ENCODE measurements at regions not wholly inside any gene's neighbourhood (a gene's known extent, or its start where the extent isn't known, plus 50 kb on each side); places are given as distances from the start of the nearest gene placed in this dataset.

DNA sequence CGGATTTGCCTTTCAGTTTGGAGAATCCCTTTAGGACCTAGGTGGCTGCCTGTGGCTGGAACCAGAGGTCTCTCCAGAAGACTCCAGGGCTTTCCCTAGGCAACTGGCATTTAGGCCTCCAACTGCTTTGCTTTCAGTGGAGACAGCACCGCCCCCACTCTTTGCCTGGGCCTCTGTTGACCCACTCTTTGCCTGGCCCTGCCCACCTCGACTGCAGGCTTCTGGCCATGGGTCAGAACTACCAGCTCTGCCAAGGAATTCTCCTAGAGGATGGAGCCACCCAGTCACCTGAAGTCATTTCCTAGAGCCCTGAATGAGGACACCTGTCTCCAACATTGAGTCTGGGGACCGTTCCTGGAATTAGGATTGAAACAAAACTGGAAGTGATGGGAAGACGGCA is 439.0 kb upstream of the CDH4 start:
- WGBS, 3 donors = 65 to 84% (median 72%) methylated on average over 5 of the region's 5 CpGs
- no peaks in the 10 kb centered on the region for H3K4me1 ChIP-seq (ENCODE audit: insufficient read depth)
- H3K27ac ChIP-seq = no peak overlapping the region
- peaks cover 0 to 3% of the 10 kb centered on the region in 2 donors for H3K9me3 ChIP-seq
- H3K4me3 ChIP-seq = no peak overlapping the region
- H3K36me3 ChIP-seq = no peaks in the 10 kb centered on the region
- TF ChIP-seq POLR2A (IDR thresholded peaks at IDR 0.05) (no peak), EP300 (IDR thresholded peaks at IDR 0.05) (no peak)
- TF ChIP-seq, protein P1, sequence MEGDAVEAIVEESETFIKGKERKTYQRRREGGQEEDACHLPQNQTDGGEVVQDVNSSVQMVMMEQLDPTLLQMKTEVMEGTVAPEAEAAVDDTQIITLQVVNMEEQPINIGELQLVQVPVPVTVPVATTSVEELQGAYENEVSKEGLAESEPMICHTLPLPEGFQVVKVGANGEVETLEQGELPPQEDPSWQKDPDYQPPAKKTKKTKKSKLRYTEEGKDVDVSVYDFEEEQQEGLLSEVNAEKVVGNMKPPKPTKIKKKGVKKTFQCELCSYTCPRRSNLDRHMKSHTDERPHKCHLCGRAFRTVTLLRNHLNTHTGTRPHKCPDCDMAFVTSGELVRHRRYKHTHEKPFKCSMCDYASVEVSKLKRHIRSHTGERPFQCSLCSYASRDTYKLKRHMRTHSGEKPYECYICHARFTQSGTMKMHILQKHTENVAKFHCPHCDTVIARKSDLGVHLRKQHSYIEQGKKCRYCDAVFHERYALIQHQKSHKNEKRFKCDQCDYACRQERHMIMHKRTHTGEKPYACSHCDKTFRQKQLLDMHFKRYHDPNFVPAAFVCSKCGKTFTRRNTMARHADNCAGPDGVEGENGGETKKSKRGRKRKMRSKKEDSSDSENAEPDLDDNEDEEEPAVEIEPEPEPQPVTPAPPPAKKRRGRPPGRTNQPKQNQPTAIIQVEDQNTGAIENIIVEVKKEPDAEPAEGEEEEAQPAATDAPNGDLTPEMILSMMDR (IDR thresholded peaks at IDR 0.05) = no peak
- intact Hi-C loops (cut with DNase I) = no loop called here
- no peaks in the 10 kb centered on the region for H3K27me3 ChIP-seq
- DNase-seq = no peak

DNA sequence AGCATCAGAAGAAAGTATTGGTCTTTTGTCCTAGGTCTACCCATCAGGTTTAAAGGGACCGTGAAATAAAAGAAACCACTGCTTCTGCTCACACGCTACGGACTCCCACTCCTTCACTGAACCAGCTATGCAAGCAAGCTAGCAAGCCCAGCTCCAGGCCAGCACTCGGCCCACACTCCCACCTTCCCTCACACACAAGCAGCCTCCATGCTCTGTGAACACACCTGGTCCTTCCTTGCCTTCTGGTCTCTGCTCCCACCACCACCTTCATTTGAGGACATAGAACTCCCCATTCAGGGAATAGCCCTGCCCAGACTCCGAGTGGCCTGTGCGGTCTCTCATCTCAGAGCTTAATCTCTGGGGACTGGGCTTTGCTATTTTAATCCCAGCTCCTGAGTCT is 436.4 kb upstream of the CDH4 start:
- H3K4me1 ChIP-seq (ENCODE audit: insufficient read depth) = no peaks in the 10 kb centered on the region
- peaks cover 0 to 3% of the 10 kb centered on the region in 2 donors for H3K9me3 ChIP-seq
- intact Hi-C loops (cut with DNase I) = no loop called here
- no peaks in the 10 kb centered on the region for H3K27me3 ChIP-seq
- no peak overlapping the region for H3K27ac ChIP-seq
- DNase-seq = no peak
- WGBS, 3 donors = 83 to 92% (median 83%) methylated on average over 6 of the region's 6 CpGs
- TF ChIP-seq EP300 (IDR thresholded peaks at IDR 0.05) (no peak), POLR2A (IDR thresholded peaks at IDR 0.05) (no peak)
- H3K4me3 ChIP-seq = no peak overlapping the region
- no peaks in the 10 kb centered on the region for H3K36me3 ChIP-seq

DNA sequence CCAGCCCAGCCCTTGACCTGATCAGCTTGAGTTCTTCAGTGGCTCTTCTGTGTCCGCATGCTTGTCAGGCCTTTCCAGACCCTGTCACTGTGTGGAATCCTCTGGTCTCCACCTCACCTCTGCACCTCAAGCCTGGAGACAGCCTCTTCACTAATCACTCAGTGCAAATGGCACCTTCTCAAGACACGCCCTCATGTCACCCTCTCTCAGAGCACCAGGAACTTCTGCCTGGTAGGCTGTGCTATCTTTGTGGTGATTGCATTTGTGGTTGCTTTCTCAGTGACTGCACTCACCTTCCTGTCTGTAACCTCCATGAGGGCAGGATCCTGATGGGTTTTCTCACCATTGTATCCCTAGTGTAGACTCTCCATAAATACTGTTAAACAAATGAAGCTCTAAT is 435.2 kb upstream of the CDH4 start:
- WGBS, 3 donors = 86 to 93% (median 89%) methylated on average over 2 of the region's 2 CpGs
- H3K27ac ChIP-seq = no peak overlapping the region

GRCh38 chr20:60817891-60818290 is 434.2 kb upstream of the CDH4 start:
- no peak for TF ChIP-seq EP300 (IDR thresholded peaks at IDR 0.05)
- TF ChIP-seq, protein P1 (IDR thresholded peaks at IDR 0.05) = no peak
- no peak for TF ChIP-seq POLR2A (IDR thresholded peaks at IDR 0.05)
- intact Hi-C loops (cut with DNase I) = no loop called here
- Histone ChIP-seq H3K9me3 (peaks cover 0 to 3% of the 10 kb centered on the region in 2 donors), H3K4me1 (ENCODE audit: insufficient read depth) (no peaks in the 10 kb centered on the region), H3K27ac (no peak overlapping the region), H3K36me3 (no peaks in the 10 kb centered on the region), H3K27me3 (no peaks in the 10 kb centered on the region), H3K4me3 (no peak overlapping the region)
- DNase-seq = no peak
- WGBS, 3 donors = 78 to 87% (median 83%) methylated on average over 4 of the region's 4 CpGs

More for the DNA sequence above, 435.2 kb upstream of the CDH4 start:
- H3K27me3 ChIP-seq = no peaks in the 10 kb centered on the region
- no peaks in the 10 kb centered on the region for H3K36me3 ChIP-seq
- no peaks in the 10 kb centered on the region for H3K4me1 ChIP-seq (ENCODE audit: insufficient read depth)
- H3K4me3 ChIP-seq = no peak overlapping the region
- intact Hi-C loops (cut with DNase I) = no loop called here
- peaks cover 0 to 3% of the 10 kb centered on the region in 2 donors for H3K9me3 ChIP-seq
- no peak for DNase-seq
- TF ChIP-seq, protein P1 (IDR thresholded peaks at IDR 0.05) = no peak
- TF ChIP-seq EP300 (IDR thresholded peaks at IDR 0.05) (no peak), POLR2A (IDR thresholded peaks at IDR 0.05) (no peak)

- 11 to 25% (median 15%) methylated on average over 5 of the region's 5 CpGs for WGBS, 3 donors
- no peak for TF ChIP-seq POLR2A (IDR thresholded peaks at IDR 0.05)
- TF ChIP-seq, protein P1 (IDR thresholded peaks at IDR 0.05) = no peak
- no peak for TF ChIP-seq EP300 (IDR thresholded peaks at IDR 0.05)
Observed at GRCh38 chr20:60819511-60819910, 432.6 kb upstream of the CDH4 start.

More at GRCh38 chr20:60819511-60819910, 432.6 kb upstream of the CDH4 start:
- intact Hi-C loops (cut with DNase I) = no loop called here
- Histone ChIP-seq H3K27ac (no peak overlapping the region), H3K4me3 (no peak overlapping the region), H3K36me3 (no peaks in the 10 kb centered on the region), H3K27me3 (no peaks in the 10 kb centered on the region), H3K4me1 (ENCODE audit: insufficient read depth) (no peaks in the 10 kb centered on the region), H3K9me3 (no peaks in the 10 kb centered on the region)
- no peak for DNase-seq
